Small intestine (tissue), 7 donors: ENCODE measurements at regions not wholly inside any gene's neighbourhood (a gene's known extent, or its start where the extent isn't known, plus 50 kb on each side); places are given as distances from the start of the nearest gene placed in this dataset.

Experiments used
- DNase-seq, 2 donors: peaks; one replicate each; pipeline versions ENCODE4 v3.0.0 to v3.0.0-alpha.2; 2013
- FAIRE-seq: peaks from 2 replicates; lab custom pipeline; 2012; peaks lifted over from hg19 to GRCh38; lab: Jason Lieb, UNC
- H3K27ac ChIP-seq, 3 donors: one replicate each; pipeline ENCODE4 v1.5.1; 2013; ENCODE audit warnings: low read length in 2 of 3, mild to moderate bottlenecking in 2 of 3, control low read depth in 1 of 3, inconsistent platforms in 1 of 3, low read depth in 1 of 3, moderate library complexity in 1 of 3
- H3K27me3 ChIP-seq, 3 donors: one replicate each; pipeline ENCODE4 v1.6.1; 2013; ENCODE audit warnings: low read length in 3 of 3, inconsistent platforms in 1 of 3; ENCODE audit not compliant: control insufficient read depth in 3 of 3, insufficient read depth in 3 of 3
- H3K36me3 ChIP-seq, 3 donors: one replicate each; pipeline ENCODE4 v1.6.1; 2013; ENCODE audit warnings: low read length in 3 of 3, inconsistent platforms in 1 of 3, low read depth in 1 of 3, mild to moderate bottlenecking in 1 of 3, moderate library complexity in 1 of 3; ENCODE audit not compliant: control insufficient read depth in 3 of 3, insufficient read depth in 2 of 3
- H3K4me1 ChIP-seq, 3 donors: one replicate each; pipeline ENCODE4 v1.6.1; 2013; ENCODE audit warnings: low read length in 2 of 3, inconsistent platforms in 1 of 3, low read depth in 1 of 3, mild to moderate bottlenecking in 1 of 3, moderate library complexity in 1 of 3; ENCODE audit not compliant: control insufficient read depth in 3 of 3, insufficient read depth in 2 of 3
- H3K4me3 ChIP-seq, 3 donors: one replicate each; pipeline ENCODE4 v1.5.1; 2013; ENCODE audit warnings: low read length in 3 of 3, control low read depth in 1 of 3, inconsistent platforms in 1 of 3, low read depth in 1 of 3, mild to moderate bottlenecking in 1 of 3, moderate library complexity in 1 of 3
- H3K9me3 ChIP-seq, 2 donors: one replicate each; pipeline ENCODE4 v1.6.1; 2013; ENCODE audit warnings: low read depth in 1 of 2, low read length in 1 of 2; ENCODE audit not compliant: control insufficient read depth in 2 of 2, insufficient read depth in 1 of 2
- WGBS, 3 donors: extraction: QIAGEN DNeasy Blood & Tissue Kit; methylation state at CpG; one replicate each; pipeline ENCODE4 v1.1.7; 2013; 5-methylcytosine and 5-hydroxymethylcytosine counted together
- donor health status: healthy with polysubstance abuse.
- donor health status: control.
- donor health status: control.
- donor health status: Bipolar disorder and iron deficiency.
- donor health status: healthy.

DNA sequence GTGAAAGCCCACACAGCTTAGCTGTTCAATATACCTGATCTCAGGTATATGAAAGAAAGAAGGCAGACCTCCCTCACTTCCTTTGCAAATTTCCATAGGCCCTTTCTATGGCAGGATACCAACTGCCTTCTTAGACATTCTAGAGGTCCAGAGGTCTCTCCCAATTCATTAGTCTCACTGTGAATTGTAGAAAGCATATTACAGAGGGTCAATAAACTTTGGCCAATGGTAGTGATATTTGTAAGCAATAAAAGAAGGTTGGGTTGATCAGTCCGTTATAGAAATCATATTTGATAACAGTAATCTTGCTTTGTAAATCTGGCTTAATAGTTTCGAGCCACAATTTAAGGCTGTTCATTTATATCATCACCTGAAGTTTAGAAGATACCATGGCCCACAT, 50.7 kb upstream of the ATP8B1 start:
- peak overlapping the region in 1 of 3 donors; percentile 44 for H3K27ac ChIP-seq
- FAIRE-seq (no peak), DNase-seq (peak in 1 of 2 donors; percentile 73)
- 21 to 70% (median 41%) methylated on average over 2 of the region's 2 CpGs for WGBS, 3 donors
- H3K9me3 ChIP-seq, result peaks cover 0 to 5% of the 10 kb centered on the region in 2 donors
- H3K36me3 ChIP-seq, result no peaks in the 10 kb centered on the region
- peaks cover 0 to 2% (median 0%) of the 10 kb centered on the region in 3 donors for H3K4me1 ChIP-seq
- H3K27me3 ChIP-seq, result no peaks in the 10 kb centered on the region
- H3K4me3 ChIP-seq, result no peak overlapping the region

- WGBS, 3 donors, result 58 to 71% (median 69%) methylated on average over 3 of the region's 3 CpGs
- H3K9me3 ChIP-seq, result peaks cover 0 to 5% of the 10 kb centered on the region in 2 donors
- DNase-seq, result no peak
- no peaks in the 10 kb centered on the region for H3K36me3 ChIP-seq
- no peak overlapping the region for H3K27ac ChIP-seq
- H3K4me3 ChIP-seq, result no peak overlapping the region
- H3K27me3 ChIP-seq, result no peaks in the 10 kb centered on the region
- peaks cover 0 to 2% (median 0%) of the 10 kb centered on the region in 3 donors for H3K4me1 ChIP-seq
- no peak for FAIRE-seq
Observed at GRCh38 chr18:57853133-57853532, 50.0 kb upstream of the ATP8B1 start.
